HEK293T (cell line): ENCODE measurements at regions not wholly inside any gene's neighbourhood (a gene's known extent, or its start where the extent isn't known, plus 50 kb on each side); places are given as distances from the start of the nearest gene placed in this dataset.

ENCODE experiments used
- BHLHE40 ChIP-seq: fragments of 450-650 bp; IDR thresholded peaks from 2 replicates; pipeline ENCODE4 v1.6.1; 2016; ENCODE audit warnings: mild to moderate bottlenecking, moderate library complexity, borderline replicate concordance
- ELF4 ChIP-seq: fragments of 450-650 bp; IDR thresholded peaks from 2 replicates; pipeline ENCODE4 v1.6.1; 2017; ENCODE audit warnings: antibody characterized with exemption
- FOXA1 ChIP-seq: fragments of 450-650 bp; IDR thresholded peaks from 2 replicates; pipeline ENCODE4 v1.6.1; 2016; ENCODE audit warnings: mild to moderate bottlenecking
- FOXK2 ChIP-seq: fragments of 450-650 bp; IDR thresholded peaks from 2 replicates; pipeline ENCODE4 v1.6.1; 2016; ENCODE audit warnings: mild to moderate bottlenecking
- FOXM1 ChIP-seq: fragments of 450-650 bp; IDR thresholded peaks from 2 replicates; pipeline ENCODE4 v1.6.1; 2017; ENCODE audit warnings: mild to moderate bottlenecking, borderline replicate concordance
- HDGF ChIP-seq: fragments of 450-650 bp; IDR thresholded peaks from 2 replicates; pipeline ENCODE4 v1.6.1; 2017; ENCODE audit warnings: antibody characterized with exemption, borderline replicate concordance
- NFRKB ChIP-seq: fragments of 450-650 bp; IDR thresholded peaks from 2 replicates; pipeline ENCODE4 v1.6.1; 2016; ENCODE audit warnings: mild to moderate bottlenecking, moderate library complexity
- SP1 ChIP-seq: fragments of 450-650 bp; IDR thresholded peaks from 2 replicates; pipeline ENCODE4 v1.6.1; 2017
- SUZ12 ChIP-seq: fragments of 450-650 bp; IDR thresholded peaks from 2 replicates; pipeline ENCODE4 v1.6.1; 2016; ENCODE audit warnings: mild to moderate bottlenecking
- TARDBP ChIP-seq: fragments of 450-650 bp; IDR thresholded peaks from 2 replicates; pipeline ENCODE4 v1.6.1; 2016
- ZNF384 ChIP-seq: fragments of 450-650 bp; IDR thresholded peaks from 2 replicates; pipeline ENCODE4 v1.6.1; 2016
- TF ChIP-seq, protein P1 (sequence below): fragments of 450-650 bp; IDR thresholded peaks from 2 replicates; pipeline ENCODE4 v1.6.1; 2016

- TF ChIP-seq FOXK2 (no peak), HDGF (no peak), SUZ12 (no peak), NFRKB (no peak), SP1 (no peak), TARDBP (no peak), FOXA1 (no peak), ELF4 (no peak), ZNF384 (no peak), BHLHE40 (no peak), FOXM1 (no peak)
- TF ChIP-seq, protein P1, sequence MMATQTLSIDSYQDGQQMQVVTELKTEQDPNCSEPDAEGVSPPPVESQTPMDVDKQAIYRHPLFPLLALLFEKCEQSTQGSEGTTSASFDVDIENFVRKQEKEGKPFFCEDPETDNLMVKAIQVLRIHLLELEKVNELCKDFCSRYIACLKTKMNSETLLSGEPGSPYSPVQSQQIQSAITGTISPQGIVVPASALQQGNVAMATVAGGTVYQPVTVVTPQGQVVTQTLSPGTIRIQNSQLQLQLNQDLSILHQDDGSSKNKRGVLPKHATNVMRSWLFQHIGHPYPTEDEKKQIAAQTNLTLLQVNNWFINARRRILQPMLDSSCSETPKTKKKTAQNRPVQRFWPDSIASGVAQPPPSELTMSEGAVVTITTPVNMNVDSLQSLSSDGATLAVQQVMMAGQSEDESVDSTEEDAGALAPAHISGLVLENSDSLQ, result no peak
These were observed 313.6 kb upstream of the CDH20 start for GRCh38 chr18:61019338-61020301.
